Jurkat, Clone E6-1 (cell line): ENCODE measurements at regions not wholly inside any gene's neighbourhood (a gene's known extent, or its start where the extent isn't known, plus 50 kb on each side); places are given as distances from the start of the nearest gene placed in this dataset.
"Not testable (repeated sequence)": the region's sequence is repeated elsewhere in the genome, so short reads cannot be mapped to it uniquely, and the experiment has no call there.

Experiments used
- DNase-seq: peaks from one replicate; pipeline ENCODE4 v3.0.0-alpha.2; 2011; ENCODE audit warnings: low read depth, low spot score
- H3K4me3 ChIP-seq: 2 replicates; pipeline ENCODE4 v1.5.1; 2011; ENCODE audit warnings: mild to moderate bottlenecking, low read length, control low read depth, moderate library complexity

DNA sequence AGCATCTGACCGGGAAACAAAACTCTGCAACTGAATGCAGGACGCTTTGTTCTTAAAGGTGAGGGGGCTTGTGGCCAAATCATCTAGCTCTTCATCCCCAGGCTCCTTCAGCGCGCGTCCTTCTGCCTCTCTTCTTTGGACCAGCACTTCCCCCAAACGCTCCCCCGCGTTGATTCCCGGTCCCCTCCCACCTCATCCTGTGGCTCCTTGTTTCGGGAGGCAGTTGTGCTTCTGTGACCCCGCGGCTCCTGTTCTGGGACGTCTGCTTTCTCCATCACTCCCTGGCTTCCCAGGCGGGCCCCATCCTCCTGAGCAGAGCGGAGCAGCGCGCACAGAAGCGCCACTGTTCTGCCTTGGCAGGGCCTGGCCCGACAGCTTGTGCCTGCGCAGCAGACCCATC is 109.7 kb upstream of the ZNG1E start:
- not testable (repeated sequence) for DNase-seq, H3K4me3 ChIP-seq

DNA sequence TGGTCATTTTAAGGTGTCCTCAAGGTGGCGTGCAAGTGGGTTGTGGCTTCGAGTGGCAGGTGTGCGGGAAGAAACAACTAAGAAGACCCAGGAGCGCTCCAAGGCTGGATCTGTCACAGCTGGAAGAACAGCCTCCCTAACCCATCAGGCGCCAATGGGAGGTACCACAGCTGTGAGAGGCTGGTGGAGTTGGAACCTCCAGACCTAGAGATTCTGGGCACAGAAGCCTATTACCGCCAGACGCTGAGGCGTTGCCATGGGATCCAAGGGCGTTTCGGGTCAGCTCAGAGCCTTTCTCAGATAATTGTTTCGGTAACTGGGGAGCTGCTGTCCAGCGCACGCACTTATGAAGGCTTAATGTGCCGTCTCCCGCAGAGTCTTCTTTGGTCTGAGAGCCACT is 156.7 kb upstream of the ZNG1E start:
- DNase-seq = not testable (repeated sequence)

DNA sequence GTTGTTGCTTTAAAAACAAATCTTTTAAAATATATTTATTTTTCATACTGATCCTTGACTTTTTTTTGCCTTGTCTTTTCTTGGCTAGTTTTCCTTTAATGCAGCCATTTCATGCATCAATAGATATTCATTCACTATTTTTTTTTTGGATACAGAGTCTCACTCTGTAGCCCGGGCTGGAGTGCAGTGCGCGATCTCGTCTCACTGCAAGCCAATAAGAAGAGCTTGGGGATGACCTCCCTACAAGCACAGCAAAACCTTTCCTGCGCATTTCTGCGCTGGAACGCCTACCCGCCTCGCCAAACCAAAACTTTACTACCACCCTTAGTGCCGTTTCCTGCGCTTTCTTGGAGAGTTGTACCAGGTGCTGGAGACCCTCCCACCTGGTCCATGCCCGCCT is 161.3 kb upstream of the ZNG1E start:
- not testable (repeated sequence) for DNase-seq, H3K4me3 ChIP-seq

More for the DNA sequence above, 156.7 kb upstream of the ZNG1E start:
- H3K4me3 ChIP-seq = not testable (repeated sequence)

DNA sequence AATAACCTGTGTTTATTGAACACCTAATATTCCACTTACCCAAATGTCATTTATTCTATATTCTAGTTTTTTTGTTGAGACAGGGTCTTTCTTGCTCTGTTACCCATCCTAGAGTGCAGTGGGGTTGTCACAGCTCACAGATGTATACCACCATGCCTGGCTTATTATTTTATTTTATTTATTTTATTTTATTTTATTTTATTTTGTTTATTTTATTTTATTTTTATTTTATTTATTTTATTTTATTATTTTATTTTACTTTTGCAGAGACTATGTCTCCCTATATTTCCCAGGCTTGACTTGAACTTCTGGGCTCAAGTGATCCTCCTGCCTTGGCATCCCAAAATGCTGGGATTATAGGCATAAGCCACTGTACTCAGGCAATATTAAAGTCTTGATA is 167.8 kb upstream of the ZNG1E start:
- DNase-seq, H3K4me3 ChIP-seq: not testable (repeated sequence)

DNA sequence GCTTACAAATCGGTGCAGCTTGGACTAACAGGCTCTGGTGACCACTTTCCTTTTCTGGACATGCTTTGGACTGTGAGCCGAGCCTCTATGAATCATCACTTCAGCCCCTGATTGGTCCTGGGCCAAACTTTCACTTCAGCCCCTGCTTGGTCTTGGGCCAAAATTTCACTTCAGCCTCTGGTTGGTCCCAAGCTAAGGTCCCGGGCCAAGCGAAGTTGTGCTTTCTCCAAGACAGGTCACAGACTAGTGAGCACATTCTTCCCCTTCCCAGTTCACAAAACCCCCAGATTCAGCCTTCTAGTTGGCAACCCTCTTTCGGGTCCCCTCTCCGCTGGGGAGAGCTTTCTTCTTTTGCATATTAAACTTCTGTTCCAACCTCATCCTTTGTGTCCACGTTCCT is 171.0 kb upstream of the ZNG1E start:
- not testable (repeated sequence) for DNase-seq, H3K4me3 ChIP-seq

DNA sequence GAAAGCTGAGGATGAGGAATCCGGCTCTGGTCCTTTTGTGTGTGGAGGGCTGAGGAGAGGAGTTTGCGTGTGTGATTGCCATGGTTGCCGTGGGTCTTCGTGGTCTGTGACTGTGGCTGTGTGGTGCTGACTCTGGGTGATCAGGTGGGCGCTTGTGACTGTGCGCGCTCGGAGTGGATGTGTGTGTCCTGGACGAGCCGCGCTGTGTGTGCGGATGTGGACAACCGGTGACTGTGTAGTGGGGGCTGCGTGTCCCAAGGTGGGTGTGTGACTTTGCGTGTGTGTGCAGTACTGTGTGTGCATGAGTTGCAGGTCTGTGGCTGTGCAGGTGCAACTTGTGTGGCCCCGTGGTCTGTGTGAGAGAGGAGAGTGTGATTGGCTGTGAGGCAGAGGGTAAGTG is 172.0 kb upstream of the ZNG1E start:
- not testable (repeated sequence) for H3K4me3 ChIP-seq, DNase-seq

DNA sequence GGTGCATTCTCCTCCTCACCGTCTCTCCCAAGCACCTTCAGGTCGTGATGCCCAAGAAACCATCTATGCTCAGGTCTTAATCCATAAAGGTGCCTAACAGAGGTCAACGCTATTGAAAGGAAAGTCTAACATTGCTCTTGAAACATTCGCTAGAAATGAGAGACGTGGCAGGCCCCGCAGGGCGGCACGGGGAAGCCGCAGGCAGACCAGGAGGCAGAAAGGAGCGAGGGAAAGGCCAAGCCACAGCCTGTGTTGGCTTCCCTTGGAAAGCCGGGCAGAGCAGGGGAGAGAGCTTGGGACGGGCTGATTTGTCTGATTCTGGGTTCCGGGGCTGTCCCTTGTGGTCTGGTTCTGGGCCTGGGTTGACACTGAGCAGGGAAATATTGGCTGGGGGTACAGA is 192.8 kb upstream of the ZNG1E start:
- DNase-seq = not testable (repeated sequence)

DNA sequence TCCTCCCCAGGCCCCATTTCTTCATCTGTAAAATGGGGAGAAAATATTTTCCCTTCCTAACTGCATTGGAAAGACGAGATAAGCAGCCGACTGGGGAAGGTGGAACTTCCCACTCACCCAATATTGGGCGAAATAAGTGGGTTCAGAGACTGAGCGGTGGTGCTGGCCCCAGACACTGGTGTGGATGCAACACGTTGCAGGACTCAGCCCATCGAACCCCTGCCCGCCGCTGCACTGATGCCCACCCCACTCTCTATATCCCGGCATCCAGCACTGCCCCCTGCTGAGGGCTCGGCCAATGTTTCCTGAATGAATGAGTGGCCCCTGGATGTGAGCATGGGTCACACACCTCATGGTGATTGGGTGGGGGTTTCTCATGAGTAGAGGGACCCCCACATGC is 194.4 kb upstream of the ZNG1E start:
- not testable (repeated sequence) for DNase-seq, H3K4me3 ChIP-seq

More for the DNA sequence above, 192.8 kb upstream of the ZNG1E start:
- not testable (repeated sequence) for H3K4me3 ChIP-seq

DNA sequence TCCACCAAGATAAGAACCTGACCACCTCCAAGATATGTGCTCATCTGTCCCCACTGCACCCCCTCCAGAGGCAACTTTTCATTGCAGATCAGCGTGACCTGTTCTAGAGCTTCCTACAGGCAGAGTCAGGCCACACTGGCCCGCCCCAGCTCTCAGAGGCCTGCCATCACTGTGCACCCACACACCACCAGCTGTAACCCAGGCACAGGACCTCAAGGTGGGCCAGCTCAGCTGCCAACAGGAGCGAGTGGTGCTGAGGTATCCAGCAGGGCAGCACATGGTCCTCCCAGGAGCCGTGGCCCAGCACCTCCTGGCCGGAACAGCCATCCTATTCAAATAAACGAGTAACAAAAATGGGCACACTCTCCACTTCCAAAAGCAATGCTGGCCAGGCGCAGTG is 189.9 kb upstream of the FOXD4L5 start:
- not testable (repeated sequence) for H3K4me3 ChIP-seq, DNase-seq

DNA sequence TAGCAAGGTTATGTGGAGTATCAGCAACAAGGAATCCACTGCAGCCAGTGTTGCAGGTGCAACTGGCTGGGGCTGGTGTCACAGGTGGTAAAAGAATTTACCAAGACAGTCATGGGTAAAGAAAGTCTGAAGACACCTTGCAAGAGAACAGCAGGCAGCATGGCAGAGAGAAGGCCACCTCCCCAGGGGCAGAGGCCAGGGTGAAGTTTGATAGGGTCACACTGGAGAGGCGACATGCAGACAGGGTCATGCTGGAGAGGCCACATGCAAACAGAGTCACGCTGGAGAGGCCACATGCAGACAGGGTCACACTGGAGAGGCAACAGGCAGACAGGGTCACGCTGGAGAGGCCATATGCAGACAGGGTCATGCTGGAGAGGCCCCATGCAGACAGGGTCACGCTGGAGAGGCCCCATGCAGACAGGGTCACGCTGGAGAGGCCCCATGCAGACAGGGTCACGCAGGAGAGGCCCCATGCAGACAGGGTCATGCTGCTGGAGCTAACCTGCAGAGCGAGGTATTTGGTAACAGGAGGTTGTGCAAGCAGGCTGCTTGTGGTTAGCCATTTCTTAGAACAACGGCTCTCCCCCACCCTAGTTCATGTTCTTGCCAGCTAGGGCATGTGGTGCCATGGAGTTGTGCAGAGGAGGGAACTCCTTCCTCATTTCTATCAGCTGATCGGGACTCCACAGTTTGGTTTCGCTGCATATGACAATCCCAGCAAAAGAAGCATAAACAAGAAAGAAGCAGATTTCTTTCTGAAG is 188.2 kb upstream of the FOXD4L5 start:
- DNase-seq, H3K4me3 ChIP-seq: not testable (repeated sequence)

DNA sequence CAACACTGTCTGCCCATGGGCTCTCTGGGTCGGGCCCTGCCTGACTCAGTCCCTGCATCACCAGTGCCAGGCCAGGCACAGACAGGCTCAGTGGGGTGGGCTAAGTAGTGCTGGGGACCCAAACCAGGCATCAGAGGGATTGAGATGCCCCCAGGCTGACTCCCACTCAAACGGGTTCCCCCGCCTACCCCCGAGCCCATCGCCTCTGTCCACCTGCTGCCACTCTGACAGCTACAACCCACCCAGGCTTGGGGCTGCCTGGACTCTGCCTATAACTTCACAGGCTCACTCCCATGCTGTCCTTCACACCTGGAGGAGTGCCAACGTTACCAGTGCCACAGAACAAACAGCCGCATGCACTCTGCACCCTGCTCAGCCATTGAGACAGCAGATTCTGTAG is 186.1 kb upstream of the FOXD4L5 start:
- not testable (repeated sequence) for DNase-seq, H3K4me3 ChIP-seq

DNA sequence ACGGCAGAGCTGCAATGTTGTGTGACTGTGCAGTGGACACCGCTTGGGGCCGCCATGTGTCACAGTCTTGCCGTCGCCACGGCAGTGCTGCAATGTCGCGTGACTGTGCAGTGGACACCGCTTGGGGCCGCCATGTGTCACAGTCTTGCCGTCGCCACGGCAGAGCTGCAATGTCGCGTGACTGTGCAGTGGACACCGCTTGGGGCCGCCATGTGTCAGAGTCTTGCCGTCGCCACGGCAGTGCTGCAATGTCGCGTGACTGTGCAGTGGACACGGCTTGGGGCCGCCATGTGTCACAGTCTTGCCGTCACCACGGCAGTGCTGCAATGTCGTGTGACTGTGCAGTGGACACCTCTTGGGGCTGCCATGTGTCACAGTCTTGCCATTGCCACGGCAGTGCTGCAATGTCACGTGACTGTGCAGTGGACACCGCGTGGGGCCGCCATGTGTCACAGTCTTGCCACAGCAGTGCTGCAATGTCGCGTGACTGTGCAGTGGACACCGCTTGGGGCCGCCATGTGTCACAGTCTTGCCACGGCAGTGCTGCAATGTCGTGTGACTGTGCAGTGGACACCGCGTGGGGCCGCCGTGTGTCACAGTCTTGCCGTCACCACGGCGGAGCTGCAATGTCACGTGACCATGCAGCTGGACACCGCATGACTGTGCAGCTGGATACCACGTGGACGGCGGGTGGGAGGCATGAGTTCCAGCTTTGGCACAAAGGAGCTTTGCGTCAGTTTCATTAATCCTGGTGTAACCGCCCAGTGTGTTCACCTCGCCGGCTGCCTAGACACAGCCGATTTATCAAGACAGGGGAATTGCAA is 182.1 kb upstream of the FOXD4L5 start:
- H3K4me3 ChIP-seq, DNase-seq: not testable (repeated sequence)

DNA sequence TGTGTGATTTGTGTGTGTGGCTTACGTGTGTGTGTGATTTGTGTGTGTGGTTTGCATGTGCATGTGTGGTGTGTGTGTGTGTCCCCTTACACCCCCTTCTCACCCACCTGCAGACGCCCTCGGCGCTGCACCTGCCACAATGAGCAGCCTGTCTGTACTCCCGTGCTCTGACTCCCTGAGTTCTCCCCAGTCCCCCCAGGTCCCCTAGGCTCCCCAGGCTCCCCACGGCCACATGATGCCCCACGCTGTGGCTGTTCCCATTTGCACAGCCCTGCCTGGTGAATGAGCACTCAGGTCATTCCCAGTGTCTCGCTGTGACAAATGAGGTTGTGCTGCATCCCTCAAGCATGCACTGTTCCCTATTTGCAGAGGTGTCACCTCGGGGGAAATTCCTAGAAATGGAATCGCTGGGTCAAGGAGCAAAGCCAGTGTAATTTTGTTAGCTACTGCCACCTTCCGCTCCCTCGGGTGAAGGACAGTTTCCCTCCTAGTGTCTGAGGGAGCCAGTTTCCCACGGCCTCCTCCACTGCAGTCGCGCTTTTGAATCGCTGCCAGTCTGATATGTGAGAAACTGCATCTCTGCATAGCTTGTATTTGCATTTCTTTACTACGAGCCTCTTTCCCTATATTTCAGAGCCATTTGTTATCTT is 180.4 kb upstream of the FOXD4L5 start:
- H3K4me3 ChIP-seq, DNase-seq: not testable (repeated sequence)

DNA sequence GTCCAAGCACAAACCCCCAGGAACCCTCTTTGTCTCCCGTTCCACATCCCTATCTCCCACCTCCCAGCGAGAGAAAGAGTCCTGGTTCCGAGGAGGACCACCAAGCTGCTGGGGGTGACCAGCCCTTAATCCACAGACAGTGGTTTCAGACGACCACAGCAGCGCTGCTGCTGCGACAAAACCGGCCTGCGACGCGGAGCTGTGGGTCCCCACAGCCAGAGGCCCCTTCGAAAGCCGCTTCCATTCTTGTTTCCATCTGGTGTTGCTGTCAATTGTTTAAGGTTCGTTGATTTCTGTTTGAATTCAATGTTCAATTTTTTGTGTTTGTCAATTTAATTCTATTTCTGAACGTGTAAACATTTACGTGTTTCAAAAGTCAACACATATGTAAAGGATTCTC is 177.5 kb upstream of the FOXD4L5 start:
- not testable (repeated sequence) for H3K4me3 ChIP-seq, DNase-seq

DNA sequence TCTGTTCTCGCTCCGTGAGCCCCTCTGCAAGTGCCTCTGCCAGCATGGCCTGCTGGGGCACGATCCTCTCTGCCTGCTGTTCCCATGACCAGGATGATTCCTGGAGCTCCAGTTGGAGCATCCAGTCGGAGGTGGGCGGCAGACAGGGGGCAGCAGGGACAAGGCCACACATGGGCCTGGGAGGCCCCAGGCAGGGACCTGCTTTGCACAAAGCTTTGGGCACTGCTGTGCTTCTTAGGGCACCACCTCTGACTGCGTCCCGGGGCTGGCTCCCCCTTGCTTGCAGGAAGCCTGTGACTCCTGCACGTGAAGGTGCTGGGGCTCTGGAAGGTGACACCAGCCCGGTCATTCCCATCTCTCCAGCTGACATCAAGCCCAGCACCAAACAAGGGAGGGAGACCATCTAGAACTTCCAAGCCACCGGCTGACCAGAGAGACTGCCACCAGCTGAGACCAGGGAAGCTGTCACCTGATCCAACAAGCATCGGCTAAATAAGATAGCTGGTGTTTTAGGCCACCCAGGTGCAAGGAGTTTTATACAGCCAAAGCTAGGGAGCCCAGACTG is 174.8 kb upstream of the FOXD4L5 start:
- no peak overlapping the region for H3K4me3 ChIP-seq
- DNase-seq = no peak

DNA sequence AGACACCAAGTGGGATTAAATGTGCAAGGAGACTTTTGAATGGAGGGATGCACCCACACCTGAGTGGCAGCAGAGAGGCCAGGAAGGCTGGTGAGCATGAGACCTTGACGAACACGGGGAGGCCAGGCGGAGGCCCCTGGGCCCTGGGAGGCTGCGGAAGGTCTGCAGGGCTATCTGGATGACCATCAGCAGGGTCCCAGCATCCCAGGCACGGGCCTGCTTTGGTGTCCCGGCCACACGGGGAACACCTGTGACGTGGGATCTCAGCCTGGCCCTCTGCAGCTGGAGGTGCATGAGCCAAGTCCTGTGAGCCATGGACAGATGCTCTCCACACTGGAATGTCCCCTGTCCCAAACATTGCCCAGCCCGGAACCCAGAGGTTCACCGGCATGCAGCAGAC is 174.0 kb upstream of the FOXD4L5 start:
- H3K4me3 ChIP-seq = no peak overlapping the region
- no peak for DNase-seq

DNA sequence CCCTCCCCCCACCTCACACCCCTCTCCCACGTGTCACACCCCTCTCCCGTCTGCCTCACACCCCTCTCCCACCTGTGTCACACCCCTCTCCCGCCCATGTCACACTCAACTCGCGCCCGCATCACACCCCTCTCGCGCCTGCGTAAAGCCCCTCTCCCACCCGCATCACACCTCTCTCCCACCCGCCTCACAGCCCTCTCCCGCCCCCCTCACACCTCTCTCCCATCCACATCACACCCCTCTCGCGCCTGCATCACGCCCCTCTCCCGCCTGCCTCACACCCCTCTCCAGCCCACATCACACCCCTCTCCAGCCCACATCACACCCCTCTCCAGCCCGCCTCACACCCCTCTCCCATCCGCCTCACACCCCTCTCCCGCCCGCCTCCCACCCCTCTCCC is 173.5 kb upstream of the FOXD4L5 start:
- no peak for DNase-seq
- no peak overlapping the region for H3K4me3 ChIP-seq

DNA sequence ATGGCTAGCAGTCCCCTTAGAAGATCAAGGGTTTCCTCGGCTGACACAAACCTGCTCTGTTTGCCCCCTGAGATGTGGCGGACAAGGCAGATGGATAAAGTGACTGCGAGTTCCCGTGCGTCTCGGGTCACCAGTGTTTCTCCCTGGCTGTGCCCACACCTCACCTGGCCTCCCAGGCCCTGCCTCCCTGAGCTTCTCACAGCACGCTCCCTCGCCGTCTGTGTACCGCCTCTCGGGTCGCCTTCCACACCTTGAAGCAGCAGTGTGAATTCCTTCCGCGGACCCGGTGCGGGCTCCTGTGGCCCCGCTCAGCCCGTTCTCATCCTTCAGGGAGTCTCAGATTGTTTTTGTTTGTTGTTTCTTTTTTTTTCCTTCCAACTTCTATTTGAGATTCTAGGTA is 172.0 kb upstream of the FOXD4L5 start:
- H3K4me3 ChIP-seq, DNase-seq: not testable (repeated sequence)
